Fibroblast of skin of left biceps (primary cell): ENCODE measurements at regions not wholly inside any gene's neighbourhood (a gene's known extent, or its start where the extent isn't known, plus 50 kb on each side); places are given as distances from the start of the nearest gene placed in this dataset.
"Not testable (repeated sequence)": the region's sequence is repeated elsewhere in the genome, so short reads cannot be mapped to it uniquely, and the experiment has no call there.

Experiments used
- DNase-seq, 2 experiments: peaks; one replicate each; pipeline ENCODE4 v3.0.0-alpha.2; 2013; ENCODE audit warnings: low read depth in 2 of 2

DNA sequence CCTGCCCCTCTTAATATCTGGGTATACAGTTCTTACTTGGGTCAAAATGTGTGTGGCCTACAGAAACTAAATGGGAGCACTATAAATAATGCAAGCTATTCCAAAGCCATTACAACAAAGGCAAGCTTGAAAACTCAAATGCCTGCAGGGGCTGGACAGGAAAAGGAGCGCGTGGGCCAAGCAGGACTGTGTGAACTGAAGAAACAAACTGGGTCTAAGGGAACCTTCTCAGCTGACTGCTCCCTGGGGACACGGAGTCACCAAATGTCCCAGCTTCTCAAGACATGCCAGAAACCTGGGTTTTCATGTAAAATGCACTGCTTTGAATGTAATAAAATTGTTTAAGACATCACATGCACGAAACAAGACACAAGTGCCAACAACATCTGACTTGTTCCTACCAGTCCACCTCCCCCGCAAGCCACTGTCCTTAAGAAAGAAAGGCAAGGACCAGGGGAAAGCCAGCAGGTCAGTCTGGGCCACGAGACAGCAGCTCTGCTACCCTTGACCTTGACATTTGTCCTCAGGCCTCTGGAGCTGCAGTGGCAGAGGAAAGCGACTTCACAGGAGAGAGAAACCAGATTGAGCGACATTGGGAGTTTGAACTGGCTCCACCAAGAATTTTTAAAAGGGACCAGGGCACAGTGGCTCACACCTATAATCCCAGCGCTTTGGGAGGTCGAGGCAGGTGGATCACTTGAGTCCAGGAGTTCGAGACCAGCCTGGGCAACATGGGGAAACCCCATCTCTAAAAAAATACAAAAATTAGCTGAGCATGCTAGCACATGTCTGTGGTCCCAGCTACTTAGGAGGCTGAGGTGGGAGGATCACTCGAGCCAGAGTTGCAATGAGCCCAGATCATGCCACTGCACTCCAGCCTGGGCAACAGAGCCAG, 89.7 kb upstream of the SH3BP4 start:
- no peak for DNase-seq

DNA sequence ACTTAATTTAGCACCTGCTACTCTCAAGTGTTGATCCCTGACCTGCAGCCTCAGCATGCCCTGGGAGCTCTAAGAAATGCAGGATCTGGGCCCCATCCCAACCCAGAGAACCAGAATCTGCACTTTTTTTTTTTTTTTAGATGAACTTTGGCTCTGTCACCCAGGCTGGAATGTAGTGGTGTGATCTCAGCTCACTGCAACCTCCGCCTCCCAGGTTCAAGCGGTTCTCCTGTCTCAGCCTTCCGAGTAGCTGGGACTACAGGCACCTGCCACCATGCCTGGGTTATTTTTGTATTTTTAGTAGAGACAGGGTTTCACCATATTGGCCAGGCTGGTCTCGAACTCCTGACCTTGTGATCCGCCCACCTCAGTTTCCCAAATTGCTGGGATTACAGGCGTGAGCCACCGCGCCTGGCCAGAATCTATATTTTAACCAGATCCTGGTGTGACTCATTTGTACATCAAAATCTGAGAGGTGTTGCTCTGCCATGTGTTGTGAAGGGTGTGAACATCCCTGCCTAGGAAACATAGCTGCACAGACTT, 92.4 kb upstream of the SH3BP4 start:
- DNase-seq = not testable (repeated sequence)

DNA sequence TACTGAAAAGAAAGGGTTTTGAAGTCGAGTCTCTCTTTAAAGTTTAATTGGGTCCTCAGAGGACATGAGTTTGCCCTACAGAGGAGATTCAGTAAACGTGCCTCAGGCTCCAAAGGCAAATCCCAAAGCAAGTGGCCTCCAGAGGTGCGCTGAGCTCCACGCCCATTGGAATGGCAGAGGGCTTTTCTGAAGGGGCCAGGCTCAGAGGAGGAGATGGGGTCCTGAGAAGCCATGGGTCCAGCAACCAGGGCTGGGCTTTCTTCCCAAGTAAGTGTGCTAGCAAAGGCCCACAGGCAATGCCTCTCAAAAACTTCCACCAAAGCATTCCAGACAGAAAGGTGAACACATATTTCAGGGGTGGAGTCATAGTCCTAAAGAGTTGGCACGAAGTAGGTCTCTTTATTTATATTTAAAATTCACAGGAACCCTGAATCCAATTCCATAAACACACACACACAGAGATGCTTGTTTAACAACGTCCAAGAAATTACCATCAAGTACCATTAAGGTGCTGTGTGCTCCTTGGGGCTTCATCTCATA, 93.0 kb upstream of the SH3BP4 start:
- no peak for DNase-seq

DNA sequence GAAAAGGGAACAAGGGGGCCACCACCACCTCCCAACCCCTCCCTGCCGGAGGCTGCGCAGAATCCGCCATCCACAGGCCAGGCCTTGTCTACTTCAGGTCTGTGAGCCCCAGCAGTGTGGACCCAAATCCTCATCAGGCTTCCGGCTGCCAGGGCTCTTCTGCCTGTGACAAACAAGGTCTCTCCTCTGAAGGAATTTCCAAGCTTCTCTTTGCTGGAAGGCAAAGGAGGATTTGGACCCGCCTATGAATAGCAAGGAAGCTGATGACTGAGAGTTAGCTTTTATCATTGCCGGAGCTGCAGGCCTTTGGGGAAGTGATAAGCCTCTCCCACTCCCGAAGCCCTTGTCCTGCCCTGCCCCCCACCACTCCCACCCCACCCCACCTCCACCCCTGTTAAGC, 93.7 kb upstream of the SH3BP4 start:
- no peak for DNase-seq

DNA sequence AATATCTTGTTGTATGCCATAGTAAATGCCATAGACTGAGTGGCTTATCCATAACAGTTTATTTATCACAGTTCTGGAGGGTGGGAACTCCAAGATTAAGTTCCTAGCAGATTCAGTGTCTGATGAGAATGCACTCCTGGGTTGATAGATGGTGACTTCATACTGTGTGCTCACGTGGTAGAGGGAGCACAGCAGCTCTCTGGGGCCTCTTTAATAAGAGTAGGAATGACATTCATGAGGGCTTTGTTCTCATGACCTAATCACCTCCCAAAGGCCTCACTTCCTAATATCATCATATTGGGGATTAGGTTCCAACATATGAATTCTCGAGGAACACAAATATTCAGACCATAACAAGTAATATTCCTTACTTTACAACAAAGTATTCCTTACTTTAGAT, 98.1 kb upstream of the SH3BP4 start:
- no peak for DNase-seq

DNA sequence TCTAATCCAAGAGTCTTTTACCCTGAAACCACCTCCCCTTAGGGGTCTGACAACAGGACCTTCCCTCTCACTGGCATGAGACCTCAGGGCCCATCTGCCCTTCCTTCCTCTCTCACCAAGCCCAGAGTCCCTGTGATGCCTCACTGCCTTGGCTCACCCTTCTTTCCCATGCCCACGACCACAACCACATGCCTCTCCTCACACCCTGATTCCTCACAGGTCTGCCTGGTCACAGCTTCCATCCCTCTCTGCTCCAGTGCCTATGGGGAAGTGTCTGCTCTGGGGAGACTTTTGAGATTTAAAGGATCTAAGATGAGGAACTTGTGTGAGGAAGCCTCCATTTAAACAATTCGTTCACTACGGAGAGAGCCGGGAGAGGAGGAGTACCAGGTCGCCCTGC, 98.9 kb upstream of the SH3BP4 start:
- DNase-seq = no peak

DNA sequence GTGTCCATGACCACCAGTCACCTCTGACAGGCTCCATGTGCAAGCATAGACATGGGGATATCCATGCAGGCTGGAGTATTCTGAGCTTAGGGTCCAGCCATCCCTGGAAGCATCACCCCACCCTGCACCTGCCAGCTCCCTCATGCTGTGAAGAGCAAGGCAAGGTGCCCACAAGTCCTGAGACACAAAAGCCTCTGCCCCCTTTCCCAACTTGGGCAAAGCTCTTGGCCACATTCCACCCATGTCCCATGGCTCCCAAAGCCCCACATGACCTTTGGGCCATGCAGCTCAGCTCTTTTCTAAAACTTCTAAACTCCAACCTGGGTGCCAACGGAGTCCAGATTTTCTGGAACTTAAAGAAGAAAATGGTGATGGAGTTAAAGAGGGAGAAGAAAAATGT, 99.8 kb upstream of the SH3BP4 start:
- no peak for DNase-seq

DNA sequence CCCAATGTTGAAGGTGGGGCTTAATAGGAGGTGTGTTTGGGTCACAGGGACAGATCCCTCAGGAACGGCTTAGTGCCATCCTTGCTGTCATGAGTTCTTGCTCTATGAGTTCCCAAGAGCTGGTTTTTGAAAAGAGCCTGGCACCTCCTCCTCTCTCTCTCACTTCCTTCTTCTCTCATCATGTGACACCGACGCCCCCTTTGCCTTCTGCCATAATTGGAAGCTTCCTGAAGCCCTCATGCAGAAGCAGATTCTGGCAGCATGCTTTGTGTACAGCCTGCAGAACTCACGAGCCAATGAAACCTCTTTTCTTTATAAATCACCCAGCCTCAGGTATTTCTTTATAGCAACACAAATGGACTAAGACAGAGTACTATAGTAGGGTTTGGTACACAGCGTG, 100.4 kb upstream of the SH3BP4 start:
- DNase-seq = no peak

DNA sequence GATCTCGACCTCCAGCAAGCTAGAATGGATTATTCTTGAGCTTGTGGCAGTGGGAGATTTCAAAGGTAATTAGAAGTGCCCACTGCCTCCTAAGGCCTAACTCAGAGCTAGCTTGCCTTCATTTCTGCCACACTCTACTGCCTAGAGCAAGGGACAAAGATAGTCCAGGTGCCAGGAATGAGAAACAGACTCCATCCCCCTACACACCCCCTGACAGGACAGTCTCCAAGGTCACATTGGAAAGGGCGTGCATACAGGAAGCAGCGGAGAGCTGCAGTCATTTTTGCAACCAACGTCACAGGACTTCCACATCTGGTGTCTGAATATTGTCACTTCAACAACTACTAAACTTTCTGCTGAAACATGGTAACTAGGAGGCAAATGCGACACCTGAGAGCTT, 101.0 kb upstream of the SH3BP4 start:
- no peak for DNase-seq

DNA sequence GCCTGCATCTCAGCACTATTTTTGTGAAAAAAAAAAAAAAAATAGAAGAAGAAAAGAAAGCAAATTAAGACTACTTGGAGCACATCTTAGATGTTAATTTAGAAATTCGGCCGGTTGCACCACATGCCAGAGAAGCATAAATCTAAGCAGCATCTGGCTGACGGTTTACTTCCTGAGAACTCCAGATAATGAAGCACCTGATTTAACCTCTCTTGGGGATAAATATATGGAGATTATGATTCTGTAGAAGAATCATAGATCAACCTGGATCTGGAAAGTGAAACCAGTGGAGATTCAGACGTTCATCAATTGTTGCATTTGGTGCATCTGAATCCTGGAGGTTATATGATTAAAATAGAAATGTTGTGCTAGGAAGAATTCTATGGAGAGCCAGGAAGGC, 102.1 kb upstream of the SH3BP4 start:
- no peak for DNase-seq

DNA sequence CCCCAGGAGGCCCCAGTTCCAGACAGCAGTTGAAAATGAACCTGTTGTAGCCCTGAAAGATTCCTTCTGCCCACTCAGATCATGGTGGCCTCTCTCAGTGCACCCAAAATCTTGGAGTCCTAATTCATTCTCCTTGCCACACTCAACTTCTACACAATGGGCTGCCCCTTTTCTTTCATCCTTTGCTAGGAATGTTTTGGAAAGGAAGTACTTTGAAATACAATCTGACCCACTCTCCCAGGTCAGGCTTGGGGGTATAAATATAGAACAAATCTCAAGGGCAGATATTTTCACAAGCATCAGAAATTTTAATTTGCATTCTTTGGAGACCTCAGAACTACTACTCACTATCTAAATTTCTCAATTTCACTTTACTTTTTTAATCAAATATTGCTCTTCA, 103.2 kb upstream of the SH3BP4 start:
- DNase-seq = no peak

DNA sequence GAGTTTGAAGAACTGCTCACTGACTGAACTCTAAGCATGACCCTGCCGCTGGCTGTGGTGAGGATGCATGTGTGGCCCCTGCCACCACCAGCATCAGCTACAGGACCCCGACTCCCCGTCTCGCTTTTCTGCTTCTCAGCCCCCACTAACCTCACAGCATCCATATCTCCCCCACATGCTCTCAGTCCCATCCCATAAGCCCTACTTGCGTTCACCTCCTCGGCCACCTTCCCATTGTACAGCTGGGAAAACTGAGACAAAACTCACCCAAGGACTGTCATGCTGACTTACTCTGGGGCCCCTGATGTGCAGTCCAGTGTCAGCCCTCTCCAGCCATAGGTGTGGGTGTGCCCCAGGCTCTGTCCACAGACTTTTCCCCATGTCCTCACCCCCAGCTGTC, 104.2 kb upstream of the SH3BP4 start:
- no peak for DNase-seq

DNA sequence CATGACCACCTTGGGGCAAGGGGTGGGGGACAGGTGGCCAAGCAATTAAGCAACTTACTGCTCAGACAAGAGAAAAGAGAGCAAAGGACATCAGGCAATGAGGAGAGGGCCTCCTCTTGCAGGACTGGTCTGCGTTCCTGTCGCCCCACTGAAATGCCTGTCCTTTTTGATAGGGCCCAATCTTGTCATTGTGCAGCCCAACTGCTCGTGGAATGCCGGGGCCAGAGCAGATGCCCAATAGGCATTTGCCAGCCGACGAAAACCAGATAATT, 104.5 kb upstream of the SH3BP4 start:
- no peak for DNase-seq

DNA sequence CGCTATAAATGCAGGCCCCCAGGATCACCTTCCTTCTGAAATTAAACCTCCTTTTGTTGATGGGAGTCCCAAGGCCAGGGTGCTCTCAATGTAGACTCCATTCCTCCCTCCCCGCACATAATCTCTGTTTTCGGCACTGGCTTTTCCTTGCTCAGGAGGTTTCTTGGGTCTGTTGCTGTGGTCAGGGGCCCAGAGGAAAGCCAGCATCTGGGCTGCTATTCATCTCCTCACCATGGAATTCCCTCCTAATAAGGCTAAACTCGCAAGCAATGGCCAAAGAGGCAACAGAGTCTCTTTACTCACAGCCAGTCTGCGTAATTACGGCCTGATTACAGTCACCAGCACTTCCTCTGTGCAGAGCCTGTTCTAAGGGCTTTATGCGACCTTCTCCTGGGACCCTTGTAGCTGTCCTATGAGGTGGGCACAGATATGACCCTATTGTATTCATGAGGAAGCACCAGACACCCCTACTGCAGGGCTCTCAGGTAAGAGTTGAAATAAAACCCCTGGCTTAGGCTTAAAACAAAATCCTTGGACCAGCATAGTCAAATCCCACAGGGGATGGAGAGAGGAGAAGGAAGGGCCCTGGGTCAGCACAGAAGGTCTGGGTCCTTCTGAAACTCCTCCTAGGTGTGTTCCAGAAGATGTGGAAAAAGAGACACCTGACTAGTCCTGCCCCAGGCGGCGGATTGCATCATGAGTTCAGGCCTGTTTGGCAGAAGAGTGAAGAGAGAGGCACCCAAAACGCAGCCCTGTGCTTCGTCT, 105.0 kb upstream of the SH3BP4 start:
- DNase-seq = no peak

DNA sequence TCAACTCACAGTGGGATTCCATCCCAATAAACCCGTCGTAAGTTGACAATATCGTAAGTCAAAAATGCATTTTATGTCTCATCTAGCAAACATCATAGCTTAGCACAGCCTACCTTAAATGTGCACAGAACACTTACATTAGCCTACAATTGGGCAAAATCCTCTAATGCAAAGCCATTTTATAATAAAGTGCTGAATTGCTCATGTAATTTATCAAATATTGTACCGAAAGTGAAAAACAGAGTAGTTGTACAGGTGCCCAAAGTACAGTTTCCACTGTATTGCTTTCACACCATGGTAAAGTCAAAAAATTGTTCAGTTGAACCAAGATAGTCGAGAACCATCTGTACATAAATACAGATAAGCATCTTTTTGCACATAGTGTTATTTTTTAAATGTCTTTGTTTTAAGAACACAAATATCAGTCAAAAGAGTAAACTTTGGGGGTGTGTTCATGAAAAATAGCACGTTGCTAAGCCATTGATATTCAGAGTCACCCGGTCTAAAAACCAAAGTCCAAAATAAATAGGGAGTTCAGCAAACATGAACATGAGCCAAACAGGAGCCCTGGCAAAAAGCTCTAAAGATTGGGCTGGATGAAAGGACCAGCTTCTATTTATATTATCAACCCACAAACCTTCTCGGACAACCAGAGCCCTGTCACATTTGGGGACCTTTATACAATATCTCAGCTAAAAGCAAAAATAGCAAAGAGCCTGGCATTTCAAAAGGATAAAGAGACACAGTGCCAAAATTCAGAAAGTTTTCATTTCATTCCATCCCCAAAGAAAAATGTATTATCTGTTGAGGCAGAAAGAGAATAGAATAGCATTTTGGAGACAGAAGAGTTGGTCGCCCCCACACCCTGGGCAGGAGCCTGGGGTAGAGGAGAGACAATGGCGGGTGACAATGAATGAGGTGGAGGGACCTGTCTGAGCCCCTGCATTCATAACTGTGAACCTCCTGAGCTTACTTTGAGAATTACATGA, 105.9 kb upstream of the SH3BP4 start:
- DNase-seq = no peak

DNA sequence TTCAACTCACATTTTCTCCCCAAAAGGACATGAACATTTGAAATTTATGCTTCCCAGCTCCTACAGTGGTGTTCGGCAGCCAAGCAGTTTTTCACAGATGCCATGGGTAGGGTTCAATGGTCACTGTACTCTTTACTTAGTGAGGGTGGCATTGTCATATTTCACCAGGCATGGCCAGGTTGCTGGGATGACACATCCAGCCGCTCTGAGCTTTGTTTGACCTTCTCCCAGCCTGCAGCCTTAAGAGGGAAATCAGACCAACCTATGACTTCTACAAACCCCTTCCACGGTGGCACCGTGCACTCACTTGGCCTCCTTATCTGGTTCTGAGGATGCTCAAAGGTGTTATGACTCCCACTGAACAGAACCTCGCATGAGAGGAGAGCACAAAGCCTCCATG, 108.4 kb upstream of the SH3BP4 start:
- no peak for DNase-seq

DNA sequence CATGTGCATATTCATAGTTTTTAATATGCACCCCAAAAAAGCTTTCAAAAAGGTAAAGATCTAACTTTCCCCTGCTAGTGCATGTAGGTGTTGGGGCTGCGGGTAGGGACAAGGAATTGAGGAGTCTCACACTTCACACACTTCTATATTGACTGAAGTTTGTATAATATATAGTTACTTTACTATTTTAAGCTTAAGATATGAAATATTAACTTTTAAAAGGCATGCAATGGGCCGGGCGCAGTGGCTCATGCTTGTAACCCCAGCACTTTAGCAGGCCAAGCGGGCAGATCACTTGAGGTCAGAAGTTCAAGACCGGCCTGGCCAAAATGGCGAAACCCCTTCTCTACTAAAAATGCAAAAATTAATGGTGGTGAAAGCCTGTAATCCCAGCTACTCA, 109.1 kb upstream of the SH3BP4 start:
- no peak for DNase-seq

DNA sequence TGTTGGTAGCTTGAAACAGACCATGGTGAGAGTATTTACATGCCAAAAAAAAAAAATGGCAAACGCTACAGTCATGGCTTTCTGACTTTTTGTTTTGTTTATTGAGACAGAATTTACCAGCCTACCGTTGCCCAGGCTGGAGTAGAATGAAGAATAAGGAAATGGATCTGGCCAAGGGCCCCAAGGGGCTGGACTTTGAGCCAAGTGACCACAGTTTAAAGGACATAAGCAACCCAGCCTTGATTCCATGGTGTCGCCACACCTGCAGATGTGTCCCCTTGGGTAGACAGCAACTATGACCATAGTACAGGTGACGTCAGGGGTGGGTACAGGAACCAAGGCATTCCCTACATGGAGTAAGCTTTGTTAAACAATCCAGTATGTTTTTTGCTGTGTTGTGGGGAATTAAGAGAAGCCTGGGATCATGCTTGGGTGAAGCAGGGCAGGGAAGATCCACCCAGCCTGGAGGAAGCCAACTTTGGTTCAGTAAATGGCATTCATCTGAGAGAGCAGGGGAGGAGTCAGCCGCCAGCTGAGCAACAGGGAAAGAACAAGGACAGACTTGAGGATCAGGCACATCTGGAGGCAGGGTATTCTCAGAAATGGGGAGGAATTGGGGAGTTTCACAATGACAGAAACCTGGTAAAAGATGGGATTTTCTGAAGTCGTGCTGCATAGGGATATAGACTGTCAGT, 110.3 kb upstream of the SH3BP4 start:
- no peak for DNase-seq

DNA sequence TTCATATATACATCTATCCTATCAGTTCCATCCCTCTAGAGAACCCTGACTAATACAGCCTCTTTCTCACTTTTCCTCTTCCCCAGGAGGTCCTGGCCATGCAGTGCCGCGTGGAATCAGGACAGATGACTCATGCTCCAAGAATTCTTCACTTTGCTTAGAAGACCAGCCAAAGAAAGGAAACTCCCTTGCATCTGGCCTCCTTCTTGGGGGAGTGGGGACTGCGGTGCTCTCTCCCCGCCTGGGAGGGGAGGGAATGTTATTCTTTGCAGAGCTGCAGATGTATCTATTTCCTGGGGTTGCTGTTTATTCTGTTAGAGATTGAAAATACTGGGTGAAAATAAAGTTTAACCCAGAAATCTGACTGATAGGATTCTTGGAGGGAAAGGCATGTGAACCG, 111.5 kb upstream of the SH3BP4 start:
- DNase-seq = peak; percentile 94 to 95

DNA sequence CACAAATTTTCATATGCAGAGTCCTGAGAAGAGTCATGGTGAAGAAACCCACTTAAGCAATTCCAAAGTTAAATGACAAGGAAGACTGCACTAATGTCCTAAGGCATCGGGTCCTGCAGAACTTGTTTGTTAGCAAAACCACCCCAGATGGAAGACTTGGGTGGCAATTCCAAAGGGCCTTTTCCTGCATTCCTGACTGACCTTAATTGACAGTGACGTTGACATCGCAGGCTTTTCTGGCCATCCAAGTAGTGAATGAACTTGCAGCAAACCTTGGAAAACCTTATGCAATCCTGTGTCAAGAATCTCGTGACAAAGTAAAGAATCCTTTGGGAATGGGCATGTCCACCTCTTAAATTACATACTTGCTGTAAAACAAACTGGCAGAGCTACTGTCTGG, 112.5 kb upstream of the SH3BP4 start:
- no peak for DNase-seq

DNA sequence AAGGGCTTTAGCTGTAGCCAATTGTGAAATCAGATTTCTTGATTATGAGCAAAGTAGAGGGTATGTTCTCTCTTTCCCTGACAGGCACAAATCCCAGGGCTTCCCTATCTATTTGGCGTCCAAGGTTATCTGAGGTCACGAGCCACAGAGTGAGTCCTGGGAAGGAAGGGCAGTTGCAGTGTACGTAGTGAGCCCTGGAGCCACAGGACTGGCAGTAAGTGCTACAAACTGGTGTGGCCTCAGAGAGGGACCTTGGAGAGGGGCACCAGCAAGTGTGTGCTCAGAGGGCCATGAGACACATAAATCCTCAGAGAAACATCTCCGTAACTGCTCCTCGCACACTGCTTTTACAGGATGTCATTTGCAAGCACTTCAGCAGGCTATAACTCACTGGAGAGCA, 115.5 kb upstream of the SH3BP4 start:
- no peak for DNase-seq
